H9 (cell line): ENCODE measurements at regions not wholly inside any gene's neighbourhood (a gene's known extent, or its start where the extent isn't known, plus 50 kb on each side); places are given as distances from the start of the nearest gene placed in this dataset.

Experiments
- DNase-seq: peaks from one replicate; pipeline ENCODE4 v3.0.0-alpha.2; 2017
- H2AFZ ChIP-seq: one replicate; pipeline ENCODE4 v1.6.1; 2013; ENCODE audit warnings: mild to moderate bottlenecking, low read length, control low read depth, moderate library complexity
- H2AK5ac ChIP-seq: 2 replicates; pipeline ENCODE4 v1.6.1; 2013; ENCODE audit warnings: low read length, control low read depth, mixed read lengths; ENCODE audit not compliant: insufficient read length
- H2BK120ac ChIP-seq: one replicate; pipeline ENCODE4 v1.6.1; 2013; ENCODE audit warnings: low read depth, mild to moderate bottlenecking, low read length, control low read depth, inconsistent platforms; ENCODE audit not compliant: poor library complexity, severe bottlenecking
- H2BK12ac ChIP-seq: 2 replicates; pipeline ENCODE4 v1.6.1; 2013; ENCODE audit warnings: low read length, control low read depth, mixed read lengths, low read depth; ENCODE audit not compliant: insufficient read length
- H2BK15ac ChIP-seq: 2 replicates; pipeline ENCODE4 v1.6.1; 2013; ENCODE audit warnings: low read depth, low read length, control low read depth
- H2BK20ac ChIP-seq: one replicate; pipeline ENCODE4 v1.6.1; 2013; ENCODE audit warnings: low read depth, mild to moderate bottlenecking, low read length, control low read depth, inconsistent platforms; ENCODE audit not compliant: poor library complexity, severe bottlenecking
- H2BK5ac ChIP-seq: 2 replicates; pipeline ENCODE4 v1.6.1; 2013; ENCODE audit warnings: low read length, control low read depth, mixed read lengths; ENCODE audit not compliant: insufficient read length
- H3K14ac ChIP-seq: 2 replicates; pipeline ENCODE4 v1.6.1; 2013; ENCODE audit warnings: low read length, control low read depth; ENCODE audit not compliant: insufficient read depth
- H3K18ac ChIP-seq: 2 replicates; pipeline ENCODE4 v1.6.1; 2013; ENCODE audit warnings: low read depth, mild to moderate bottlenecking, mixed read lengths, low read length, control low read depth; ENCODE audit not compliant: insufficient read length
- H3K23ac ChIP-seq: 2 replicates; pipeline ENCODE4 v1.6.1; 2013; ENCODE audit warnings: low read length, control low read depth, mixed read lengths, low read depth; ENCODE audit not compliant: insufficient read length
- H3K23me2 ChIP-seq: 2 replicates; pipeline ENCODE4 v1.6.1; 2013; ENCODE audit warnings: low read depth, mild to moderate bottlenecking, mixed read lengths, low read length, control low read depth; ENCODE audit not compliant: insufficient read length, poor library complexity, severe bottlenecking
- H3K27ac ChIP-seq: 2 replicates; pipeline ENCODE4 v1.5.1; 2013; ENCODE audit warnings: low read length, control low read depth, mixed read lengths, low read depth; ENCODE audit not compliant: insufficient read length
- H3K27me3 ChIP-seq: 2 replicates; pipeline ENCODE4 v1.6.1; 2013; ENCODE audit warnings: low read length, control low read depth, inconsistent platforms; ENCODE audit not compliant: insufficient read depth
- H3K4ac ChIP-seq: 2 replicates; pipeline ENCODE4 v1.6.1; 2013; ENCODE audit warnings: low read depth, mild to moderate bottlenecking, control low read depth, inconsistent platforms, low read length, moderate library complexity
- H3K4me1 ChIP-seq: 2 replicates; pipeline ENCODE4 v1.6.1; 2013; ENCODE audit warnings: low read length, control low read depth, inconsistent platforms; ENCODE audit not compliant: insufficient read depth
- H3K4me2 ChIP-seq: 2 replicates; pipeline ENCODE4 v1.6.1; 2013; ENCODE audit warnings: low read length, control low read depth, mixed read lengths; ENCODE audit not compliant: insufficient read length, insufficient read depth
- H3K56ac ChIP-seq: 2 replicates; pipeline ENCODE4 v1.6.1; 2013; ENCODE audit warnings: low read depth, mild to moderate bottlenecking, mixed read lengths, low read length, control low read depth; ENCODE audit not compliant: insufficient read length
- H3K79me1 ChIP-seq: 2 replicates; pipeline ENCODE4 v1.6.1; 2013; ENCODE audit warnings: low read depth, mild to moderate bottlenecking, moderate library complexity, low read length, control low read depth, inconsistent platforms; ENCODE audit not compliant: insufficient read depth, poor library complexity, severe bottlenecking
- H3K79me2 ChIP-seq: 2 replicates; pipeline ENCODE4 v1.6.1; 2013; ENCODE audit warnings: low read length, control low read depth, inconsistent platforms; ENCODE audit not compliant: insufficient read depth
- H3K9ac ChIP-seq: 2 replicates; pipeline ENCODE4 v1.6.1; 2013; ENCODE audit warnings: low read length, control low read depth, mixed read lengths; ENCODE audit not compliant: insufficient read length; ENCODE audit errors: extremely low read depth
- H3K9me3 ChIP-seq: one replicate; pipeline ENCODE4 v1.6.1; 2013; ENCODE audit warnings: low read depth, low read length, inconsistent platforms; ENCODE audit not compliant: control insufficient read depth
- H3T11ph ChIP-seq: one replicate; pipeline ENCODE4 v1.6.1; 2013; ENCODE audit warnings: mild to moderate bottlenecking, low read length, control low read depth, inconsistent platforms
- H4K20me1 ChIP-seq: one replicate; pipeline ENCODE4 v1.6.1; 2013; ENCODE audit not compliant: control insufficient read depth, insufficient read length, insufficient read depth
- H4K5ac ChIP-seq: 2 replicates; pipeline ENCODE4 v1.6.1; 2013; ENCODE audit warnings: low read depth, mild to moderate bottlenecking, mixed read lengths, low read length, control low read depth; ENCODE audit not compliant: insufficient read length
- H4K8ac ChIP-seq: replicated peaks from 2 replicates; pipeline ENCODE4 v1.6.1; 2013; ENCODE audit warnings: low read length, control low read depth, mixed read lengths, low read depth; ENCODE audit not compliant: insufficient read length
- H4K91ac ChIP-seq: 2 replicates; pipeline ENCODE4 v1.6.1; 2013; ENCODE audit warnings: low read depth, mild to moderate bottlenecking, moderate library complexity, mixed read lengths, low read length, control low read depth; ENCODE audit not compliant: insufficient read length
- H3K27ac Mint-ChIP-seq, 3 experiments: 2 replicates in 2 of 3; 3 replicates in 1 of 3; pipeline ENCODE4 v1.8.0; 2020 to 2021; ENCODE audit warnings: mixed read lengths in 3 of 3, mild to moderate bottlenecking in 1 of 3, moderate library complexity in 1 of 3
- H3K27me3 Mint-ChIP-seq: 2 replicates; pipeline ENCODE4 v1.8.0; 2021; ENCODE audit warnings: low read depth, mild to moderate bottlenecking, moderate library complexity, mixed read lengths
- H3K36me3 Mint-ChIP-seq, 3 experiments: 2 replicates in 2 of 3; 3 replicates in 1 of 3; pipeline ENCODE4 v1.8.0; 2020 to 2021; ENCODE audit warnings: low read depth in 3 of 3, mixed read lengths in 3 of 3; ENCODE audit not compliant: insufficient read depth in 1 of 3
- H3K4me1 Mint-ChIP-seq, 2 experiments: 2 replicates each; pipeline ENCODE4 v1.8.0; 2020; ENCODE audit warnings: mixed read lengths in 2 of 2
- H3K4me3 Mint-ChIP-seq, 2 experiments: 2 replicates in 1 of 2; 3 replicates in 1 of 2; pipeline ENCODE4 v1.8.0; 2020 to 2021; ENCODE audit warnings: mild to moderate bottlenecking in 2 of 2, mixed read lengths in 2 of 2, moderate library complexity in 1 of 2
- H3K9me3 Mint-ChIP-seq, 2 experiments: 2 replicates in 1 of 2; 3 replicates in 1 of 2; pipeline ENCODE4 v1.8.0; 2020; ENCODE audit warnings: mild to moderate bottlenecking in 2 of 2, mixed read lengths in 2 of 2, moderate library complexity in 1 of 2
- CTCF ChIP-seq: fragments of 200-600 bp; sonication (generic); conservative IDR thresholded peaks from 3 replicates; pipeline ENCODE4 v1.8.0; 2021; ENCODE audit warnings: antibody characterized with exemption, mild to moderate bottlenecking
- WGBS: extraction: QIAGEN DNeasy Blood & Tissue Kit; methylation state at CpG from one replicate; pipeline ENCODE4 v1.1.7; 2013; ENCODE audit warnings: missing lambda C conversion rate, low lambda C conversion rate, mixed read lengths; ENCODE audit not compliant: insufficient read length; ENCODE audit errors: extremely low coverage; 5-methylcytosine and 5-hydroxymethylcytosine counted together

- no peaks in the 10 kb centered on the region for H3K79me1 ChIP-seq
- H3K4me1 ChIP-seq, result peaks cover 2% of the 10 kb centered on the region; the same call in 1 of the 2 replicates
- H4K20me1 ChIP-seq, result no peaks in the 10 kb centered on the region
- no peak overlapping the region for H3K56ac ChIP-seq
- no peaks in the 10 kb centered on the region for H3K27me3 ChIP-seq
- no peak overlapping the region for H4K5ac ChIP-seq
- H3K23me2 ChIP-seq, result no peaks in the 10 kb centered on the region
- no peak overlapping the region for H2AK5ac ChIP-seq
- H3K23ac ChIP-seq, result no peak overlapping the region
- no peak for DNase-seq
- no peak overlapping the region for H2BK15ac ChIP-seq
- no peak overlapping the region for H3K27ac Mint-ChIP-seq
- no peaks in the 10 kb centered on the region for H3K9me3 ChIP-seq
- H4K91ac ChIP-seq, result no peak overlapping the region
- no peak overlapping the region for H2BK12ac ChIP-seq
- H3K36me3 Mint-ChIP-seq, result no peaks in the 10 kb centered on the region
- peaks cover 15 to 17% of the 10 kb centered on the region in 2 experiments for H3K4me1 Mint-ChIP-seq
- H2BK5ac ChIP-seq, result no peak overlapping the region
- H3K4me2 ChIP-seq, result no peak overlapping the region
- no peak overlapping the region for H3K4me3 Mint-ChIP-seq
- H2AFZ ChIP-seq, result no peak overlapping the region
- no peak overlapping the region for H3K9ac ChIP-seq
- H3K18ac ChIP-seq, result no peak overlapping the region
- no peak overlapping the region for H2BK120ac ChIP-seq
- WGBS, result no CpG with 5 or more reads among the region's 16 CpGs
- H4K8ac ChIP-seq, result no peak overlapping the region
- H3K4ac ChIP-seq, result no peak overlapping the region
- H3K27ac ChIP-seq, result no peak overlapping the region
- peaks cover 5% of the 10 kb centered on the region for H3K27me3 Mint-ChIP-seq
- no peak overlapping the region for H3T11ph ChIP-seq
- H3K79me2 ChIP-seq, result no peaks in the 10 kb centered on the region
- H3K9me3 Mint-ChIP-seq, result no peaks in the 10 kb centered on the region; a peak in 1 of 5 replicates
- no peak overlapping the region for H2BK20ac ChIP-seq
- TF ChIP-seq CTCF, result no peak
- no peak overlapping the region for H3K14ac ChIP-seq
These were observed 71.2 kb downstream of the RMI2 start for GRCh38 chr16:11416228-11417001.
